HG03565 (cell line): ENCODE measurements at regions not wholly inside any gene's neighbourhood (a gene's known extent, or its start where the extent isn't known, plus 50 kb on each side); places are given as distances from the start of the nearest gene placed in this dataset.

Experiments used
- ATAC-seq: cut with Tn5 transposase; IDR thresholded peaks from one replicate; pipeline ENCODE4 v1.9.1; 2021; ENCODE audit warnings: mild to moderate bottlenecking, moderate library complexity; ENCODE audit not compliant: unreplicated experiment

DNA sequence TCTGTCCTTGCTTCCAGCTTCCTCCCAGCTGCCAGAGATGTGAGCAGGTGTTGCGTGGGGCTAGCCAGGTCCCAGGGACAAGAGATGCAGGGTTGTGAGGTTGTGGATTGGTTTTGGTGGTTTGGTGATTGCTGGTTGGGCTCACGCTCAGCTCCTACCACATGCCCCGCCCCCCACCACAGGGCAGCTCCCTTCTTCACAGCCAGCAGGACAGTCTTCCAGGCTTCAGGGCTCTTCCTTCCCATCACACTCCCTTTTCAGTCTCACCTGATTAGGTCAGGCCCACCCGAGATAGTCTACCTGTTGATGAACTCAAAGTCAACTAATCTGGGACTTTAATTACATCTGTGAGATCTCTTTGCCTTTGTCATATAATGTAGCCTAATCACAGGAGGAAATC is 52.0 kb upstream of the GLI2 start:
- no peak for ATAC-seq

DNA sequence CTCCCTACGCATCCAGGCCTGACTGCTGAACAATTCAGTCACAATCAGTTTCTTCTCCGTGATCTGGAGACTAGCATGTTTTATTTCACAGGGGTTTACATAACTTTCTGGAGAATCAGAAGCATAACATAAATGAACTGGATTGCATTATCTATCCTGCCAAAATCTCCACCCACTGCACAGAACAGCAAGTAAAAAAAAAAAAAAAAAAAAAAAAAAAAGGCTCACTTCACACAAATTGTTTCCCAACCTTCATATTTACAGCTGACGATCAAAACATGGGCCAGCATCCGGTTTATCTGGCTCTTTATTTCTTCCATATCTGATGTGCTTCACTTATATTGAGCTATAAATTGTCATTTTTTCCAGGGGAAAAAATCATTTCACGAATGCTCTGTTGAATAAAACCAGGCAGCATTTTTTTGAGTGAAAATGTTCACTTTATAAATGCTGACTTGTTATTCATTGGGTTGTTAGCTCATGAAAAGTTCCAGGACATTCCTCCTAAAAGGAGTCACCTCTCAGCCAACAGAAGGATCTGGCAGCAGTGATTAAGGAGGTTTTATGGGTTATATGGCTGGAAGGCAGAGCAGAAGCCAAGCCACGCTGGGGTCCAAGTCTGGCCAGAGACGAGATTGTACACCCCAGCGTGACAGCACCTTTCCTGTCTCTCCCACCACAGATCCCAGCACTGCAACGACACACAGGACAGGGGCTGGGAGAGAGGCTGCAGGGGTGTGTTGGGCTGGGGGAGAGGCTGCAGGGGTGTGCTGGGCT is 51.2 kb upstream of the GLI2 start:
- ATAC-seq, result no peak

DNA sequence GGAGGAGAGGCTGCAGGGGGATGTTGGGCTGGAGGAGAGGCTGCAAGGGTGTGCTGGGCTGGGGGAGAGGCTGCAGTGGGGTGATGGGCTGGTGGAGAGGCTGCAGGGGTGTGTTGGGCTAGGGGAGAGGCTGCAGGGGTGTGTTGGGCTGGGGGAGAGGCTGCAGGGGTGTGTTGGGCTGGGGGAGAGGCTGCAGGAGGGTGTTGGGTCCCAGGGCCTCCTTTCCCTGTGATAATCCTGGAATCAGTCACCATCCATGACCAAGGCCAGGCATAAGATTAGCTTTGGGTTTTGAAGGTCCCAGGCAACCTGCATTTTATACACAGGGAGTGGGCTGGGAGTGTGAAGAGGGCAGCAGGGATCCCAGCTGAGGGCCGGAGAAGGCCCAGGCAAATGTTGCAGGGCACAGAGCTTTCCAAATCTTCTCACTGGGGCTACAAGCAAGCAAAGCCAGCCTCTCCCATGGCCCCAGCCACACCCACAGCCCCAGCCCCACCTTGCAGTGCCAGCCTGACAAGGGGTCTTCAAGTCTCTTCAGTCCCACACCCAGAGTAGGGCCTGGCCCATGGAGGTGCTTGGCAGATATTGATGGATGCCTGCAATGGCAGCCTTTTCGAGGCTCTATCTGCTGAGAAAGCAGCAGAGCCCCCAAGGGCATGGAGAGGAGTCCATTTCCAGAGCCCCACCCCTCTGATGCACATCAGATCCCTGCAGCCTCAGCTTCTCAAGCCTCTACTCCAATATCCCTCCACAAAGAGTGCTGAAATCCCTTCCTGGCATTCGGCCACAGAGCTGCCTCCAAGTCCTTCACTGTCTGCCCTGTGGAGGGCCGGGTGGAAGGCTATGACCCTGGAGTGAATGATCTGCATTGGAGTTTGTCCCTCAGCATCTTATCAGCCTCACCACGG is 50.3 kb upstream of the GLI2 start:
- no peak for ATAC-seq
